Globus pallidus (tissue), 1 donor: ENCODE measurements at regions not wholly inside any gene's neighbourhood (a gene's known extent, or its start where the extent isn't known, plus 50 kb on each side); places are given as distances from the start of the nearest gene placed in this dataset.

Experiments
- DNase-seq: peaks from one replicate; pipeline ENCODE4 v3.0.0-alpha.2; 2015; ENCODE audit warnings: low spot score

GRCh38 chr17:77266891-77267341 is 126.1 kb downstream of the SEC14L1 start:
- no peak for DNase-seq

GRCh38 chr17:77269696-77270681 is 129.2 kb downstream of the SEC14L1 start:
- no peak for DNase-seq

GRCh38 chr17:77271411-77271810 is 130.6 kb downstream of the SEC14L1 start:
- DNase-seq = no peak

GRCh38 chr17:77273397-77274085 is 132.8 kb downstream of the SEC14L1 start:
- no peak for DNase-seq

- no peak for DNase-seq
Observed at GRCh38 chr17:77274096-77274845, 133.5 kb downstream of the SEC14L1 start.

- no peak for DNase-seq
Observed at GRCh38 chr17:77279448-77280303, 138.9 kb downstream of the SEC14L1 start.

GRCh38 chr17:77280304-77281121 is 139.7 kb downstream of the SEC14L1 start:
- DNase-seq = no peak

GRCh38 chr17:77281122-77281903 is 140.5 kb downstream of the SEC14L1 start:
- DNase-seq = no peak

GRCh38 chr17:77281904-77282367 is 141.2 kb downstream of the SEC14L1 start:
- no peak for DNase-seq

- DNase-seq = no peak
Observed at GRCh38 chr17:77282524-77283515, 142.1 kb downstream of the SEC14L1 start.

- DNase-seq = no peak
Observed at GRCh38 chr17:77284023-77284617, 143.4 kb downstream of the SEC14L1 start.

GRCh38 chr17:77285594-77286390 is 145.0 kb downstream of the SEC14L1 start:
- no peak for DNase-seq

- no peak for DNase-seq
Observed at GRCh38 chr17:77286391-77286640, 145.5 kb downstream of the SEC14L1 start.

- no peak for DNase-seq
Observed at GRCh38 chr17:77286641-77287431, 146.1 kb downstream of the SEC14L1 start.

- DNase-seq = no peak
Observed at GRCh38 chr17:77287432-77288068, 146.8 kb downstream of the SEC14L1 start.

- DNase-seq = no peak
Observed at GRCh38 chr17:77288115-77288619, 147.4 kb downstream of the SEC14L1 start.
